ENCODE measurements at regions not wholly inside any gene's neighbourhood (a gene's known extent, or its start where the extent isn't known, plus 50 kb on each side); places are given as distances from the start of the nearest gene placed in this dataset.

- intact Hi-C loops (cut with DNase I) = no loop called here
- no peak for ATAC-seq
- DNase-seq = no peak
These were observed 211.9 kb upstream of the VSTM2A start for GRCh38 chr7:54330216-54330800.

GRCh38 chr7:54331311-54331710 lies 210.9 kb upstream of the VSTM2A start:
- ATAC-seq (no peak), DNase-seq (no peak)
- intact Hi-C loops (cut with DNase I) = no loop called here

DNA sequence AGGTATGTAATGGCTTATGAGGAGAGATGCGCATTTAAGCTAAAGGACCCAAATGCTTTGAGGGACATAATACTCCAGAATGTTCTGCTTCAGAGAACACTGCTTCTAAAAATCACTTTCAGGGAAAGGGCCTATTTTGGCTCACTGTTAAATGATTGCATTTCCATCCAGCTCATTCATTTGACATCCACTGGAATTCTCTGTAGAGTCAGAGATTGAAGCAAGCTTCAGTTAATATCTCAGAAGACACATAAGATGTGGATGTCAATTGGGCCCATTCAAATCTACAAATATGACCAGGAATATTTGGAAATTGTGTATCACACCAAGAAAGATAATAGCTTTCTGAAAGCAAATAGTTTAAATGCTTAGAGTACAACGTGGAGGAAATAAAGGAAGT lies 209.9 kb upstream of the VSTM2A start:
- DNase-seq (no peak), ATAC-seq (no peak)
- intact Hi-C loops (cut with DNase I) = no loop called here

DNA sequence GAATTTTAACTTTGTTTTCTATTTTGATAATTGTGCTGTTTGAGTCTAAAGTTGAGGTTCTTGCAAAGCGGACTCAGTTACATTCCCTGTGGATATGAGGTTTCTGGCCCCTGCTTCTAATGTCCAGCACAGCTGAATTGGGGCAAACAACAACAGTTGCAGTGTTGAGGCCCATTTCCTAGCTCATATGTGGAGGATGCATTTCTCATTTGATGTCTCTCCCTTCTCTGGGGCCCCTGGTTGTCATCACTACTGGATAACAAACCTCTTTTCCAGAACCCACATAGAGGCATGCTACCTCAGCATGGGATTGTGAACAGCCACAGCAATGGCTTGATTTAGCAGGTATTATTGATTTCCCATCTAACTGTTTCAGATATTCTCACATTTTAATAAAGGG lies 208.2 kb upstream of the VSTM2A start:
- intact Hi-C loops (cut with DNase I) = no loop called here
- ATAC-seq (no peak), DNase-seq (no peak)

DNA sequence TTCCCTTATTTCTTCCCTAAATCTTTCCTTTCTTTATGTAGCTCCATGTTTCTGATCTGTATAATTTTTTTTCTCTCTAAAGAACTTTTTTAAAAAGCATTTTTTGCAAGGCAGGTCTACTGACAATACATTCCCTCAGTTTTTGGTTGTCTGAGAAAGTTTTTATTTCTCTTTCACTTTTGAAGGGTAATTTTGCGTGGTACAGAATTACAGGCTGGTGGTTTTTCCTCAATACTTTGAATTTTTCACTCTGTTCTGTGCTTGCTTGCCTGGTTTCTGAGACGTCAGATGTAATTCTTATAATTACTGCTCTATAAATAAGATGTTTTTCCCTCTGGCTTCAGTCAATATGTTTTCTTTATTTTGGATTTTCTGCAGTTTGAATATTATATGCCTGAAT lies 205.4 kb upstream of the VSTM2A start:
- ATAC-seq (no peak), DNase-seq (no peak)
- intact Hi-C loops (cut with DNase I) = no loop called here

GRCh38 chr7:54337466-54337865 lies 204.7 kb upstream of the VSTM2A start:
- intact Hi-C loops (cut with DNase I) = no loop called here
- no peak for ATAC-seq

GRCh38 chr7:54338319-54338718 lies 203.9 kb upstream of the VSTM2A start:
- intact Hi-C loops (cut with DNase I) = no loop called here
- no peak for ATAC-seq
- no peak for DNase-seq

More at GRCh38 chr7:54337466-54337865, 204.7 kb upstream of the VSTM2A start:
- DNase-seq = no peak

DNA sequence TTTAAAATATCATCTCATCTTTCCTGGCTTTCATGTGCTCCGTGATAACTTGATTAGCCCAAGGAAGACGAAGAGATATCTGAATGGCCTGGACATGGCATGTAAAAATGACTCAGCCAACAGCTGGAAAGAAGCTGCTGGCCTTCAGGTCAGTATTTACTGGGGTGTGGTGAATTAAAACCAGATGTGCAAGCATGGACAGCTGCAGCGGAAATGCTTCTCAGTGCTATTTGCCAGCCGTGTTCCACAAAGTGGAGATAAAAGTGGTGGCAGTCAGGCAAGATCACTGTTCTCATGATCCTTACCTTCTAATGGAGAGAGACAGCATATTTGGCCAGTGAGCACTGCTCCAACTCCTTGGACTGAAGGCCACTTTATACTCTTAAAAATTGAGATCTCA lies 203.1 kb upstream of the VSTM2A start:
- DNase-seq (peak; percentile 20), ATAC-seq (peak in 1 of 2 donors; percentile 86)
- intact Hi-C loops (cut with DNase I) = no loop called here

- ATAC-seq (no peak), DNase-seq (no peak)
- intact Hi-C loops (cut with DNase I) = no loop called here
These were observed 199.7 kb upstream of the VSTM2A start for GRCh38 chr7:54342458-54342857.

DNA sequence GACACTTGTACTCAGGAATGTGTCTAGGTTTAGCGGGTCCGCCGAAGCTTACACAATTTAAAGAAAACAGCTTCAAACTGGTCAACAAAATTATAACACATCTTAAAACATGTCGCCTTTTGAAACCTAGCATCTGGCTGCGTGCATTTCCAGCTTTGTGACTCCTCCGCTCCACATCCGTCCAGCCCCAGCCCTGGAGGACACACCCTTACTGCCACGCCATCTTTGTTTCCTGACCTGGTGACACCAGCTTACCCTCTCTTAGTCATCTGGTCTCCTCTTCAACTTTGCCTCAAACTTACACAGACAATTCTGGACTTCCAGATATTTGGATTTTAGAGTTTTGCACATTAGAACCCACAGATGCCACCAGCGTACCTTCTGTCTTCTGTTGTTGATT lies 198.7 kb upstream of the VSTM2A start:
- intact Hi-C loops (cut with DNase I) = no loop called here
- DNase-seq (no peak), ATAC-seq (no peak)

- intact Hi-C loops (cut with DNase I) = no loop called here
- no peak for DNase-seq
- no peak for ATAC-seq
These were observed 196.4 kb upstream of the VSTM2A start for GRCh38 chr7:54345746-54346145.

DNA sequence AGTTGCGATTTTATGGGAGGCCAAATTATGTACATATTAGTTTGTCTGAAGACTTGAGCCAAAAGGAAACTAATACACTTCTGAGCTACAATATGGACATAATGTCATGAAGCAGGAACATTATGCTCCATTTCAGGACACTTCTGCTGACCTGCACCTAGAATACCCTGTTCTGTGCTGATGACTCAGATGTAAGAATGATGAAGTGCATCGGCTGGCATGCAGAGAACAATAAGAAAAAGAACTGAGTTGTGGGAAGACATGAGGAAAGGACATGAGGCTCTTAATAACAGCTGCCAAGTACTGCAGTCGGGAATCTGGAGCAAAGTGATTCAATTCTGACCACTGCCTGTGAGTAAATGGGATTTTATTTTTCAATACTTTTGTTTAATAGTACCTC lies 192.9 kb upstream of the VSTM2A start:
- DNase-seq = no peak
- no peak for ATAC-seq
- intact Hi-C loops (cut with DNase I) = no loop called here

DNA sequence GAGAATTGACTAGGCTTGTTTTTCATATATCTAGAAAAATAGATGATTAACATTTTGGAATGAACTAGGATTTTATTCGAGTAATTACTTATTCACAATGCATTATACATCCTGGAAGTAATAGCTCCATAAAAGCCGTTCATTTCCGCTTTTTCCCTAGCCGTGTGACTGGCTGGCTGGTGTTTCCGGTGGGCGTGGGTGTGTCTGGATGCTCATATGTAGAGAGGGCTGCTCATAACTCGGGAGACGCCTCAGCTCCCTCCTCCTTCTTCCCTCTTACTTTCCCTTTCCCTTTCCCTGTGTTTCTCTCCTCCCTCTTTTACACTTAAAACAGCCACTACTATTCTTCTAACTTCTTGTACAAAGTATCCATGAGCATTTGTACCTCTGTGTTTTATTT lies 187.7 kb upstream of the VSTM2A start:
- intact Hi-C loops (cut with DNase I) = no loop called here
- ATAC-seq (no peak), DNase-seq (no peak)

DNA sequence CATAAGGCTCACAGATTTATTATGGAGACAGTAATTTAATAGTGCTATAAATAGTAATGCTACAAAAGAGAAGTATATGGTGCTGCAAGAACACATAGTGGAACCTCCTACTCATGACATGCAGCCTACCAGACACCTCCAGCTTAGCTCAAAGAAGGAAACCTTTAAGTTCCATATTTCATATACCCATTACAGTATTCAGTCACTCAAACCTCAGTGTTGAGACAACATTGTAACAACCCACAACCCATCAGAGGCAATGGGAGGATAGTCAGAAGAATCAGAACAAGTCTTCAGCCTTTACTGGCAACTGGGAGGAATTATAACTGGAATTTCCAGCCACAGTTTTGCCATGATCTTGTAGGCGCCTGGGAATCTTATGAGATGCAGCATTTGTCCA lies 186.3 kb upstream of the VSTM2A start:
- intact Hi-C loops (cut with DNase I) = no loop called here
- ATAC-seq (no peak), DNase-seq (no peak)

- no peak for DNase-seq
- no peak for ATAC-seq
- intact Hi-C loops (cut with DNase I) = no loop called here
These were observed 181.9 kb upstream of the VSTM2A start for GRCh38 chr7:54360075-54360840.

- ATAC-seq (no peak), DNase-seq (no peak)
- intact Hi-C loops (cut with DNase I) = no loop called here
These were observed 151.6 kb upstream of the VSTM2A start for GRCh38 chr7:54390565-54390964.

DNA sequence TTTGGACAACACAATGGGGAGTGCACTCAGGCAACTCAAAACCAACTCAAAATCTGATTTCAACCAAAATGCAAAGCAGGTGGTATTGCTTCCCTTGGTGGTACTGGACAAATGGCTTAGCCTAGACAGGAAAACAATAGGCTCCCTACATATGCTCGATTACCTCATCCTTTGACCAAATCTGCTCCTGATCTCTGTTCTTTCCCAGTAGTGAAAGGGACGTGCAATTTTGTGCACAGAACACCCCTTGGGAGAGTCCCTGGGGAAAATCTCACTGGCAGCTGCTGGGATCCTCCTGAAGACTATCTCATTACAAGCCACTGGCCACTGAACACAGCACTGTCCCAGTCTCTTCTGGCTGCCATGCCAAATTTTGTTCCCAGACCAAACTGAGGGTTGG lies 149.2 kb upstream of the VSTM2A start:
- no peak for ATAC-seq
- intact Hi-C loops (cut with DNase I) = no loop called here
- no peak for DNase-seq

GRCh38 chr7:54394834-54395233 lies 147.3 kb upstream of the VSTM2A start:
- ATAC-seq = no peak

DNA sequence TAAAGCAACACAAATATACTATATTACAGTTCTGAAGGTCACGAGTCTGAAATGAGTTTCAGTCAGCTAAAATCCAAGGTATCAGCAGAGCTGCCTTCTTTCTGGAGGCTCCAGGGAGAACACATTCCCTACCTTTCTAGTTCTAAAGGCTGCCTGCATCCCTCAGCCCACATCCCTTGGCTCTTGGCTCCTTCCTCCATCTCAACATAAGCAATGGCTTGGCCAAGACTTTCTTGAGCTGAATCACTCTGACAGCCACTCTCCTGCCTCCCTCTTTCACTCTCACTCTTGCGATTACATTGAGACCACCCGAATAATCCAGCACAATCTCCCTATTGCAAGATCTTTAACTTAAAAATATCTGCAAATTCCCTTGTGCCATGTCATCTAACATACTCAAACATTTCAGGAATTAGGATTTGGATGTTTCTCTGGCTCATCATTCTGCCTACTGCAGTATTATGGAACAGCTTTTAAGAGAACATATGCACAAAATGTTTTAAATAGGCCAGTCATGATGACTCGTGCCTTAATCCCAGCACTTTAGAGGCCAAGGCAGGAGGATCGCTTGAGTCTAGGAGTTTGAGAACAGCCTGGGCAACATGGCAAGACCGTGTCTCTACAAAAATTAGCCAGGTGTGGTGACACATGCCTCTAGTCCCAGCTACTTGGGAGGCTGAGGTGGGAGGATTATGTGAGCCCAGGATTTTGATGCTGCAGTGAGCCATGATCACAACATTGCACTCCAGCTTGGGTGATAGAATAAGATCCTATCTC lies 144.2 kb upstream of the VSTM2A start:
- no peak for ATAC-seq
- no peak for DNase-seq
- intact Hi-C loops (cut with DNase I) = no loop called here

More at GRCh38 chr7:54394834-54395233, 147.3 kb upstream of the VSTM2A start:
- intact Hi-C loops (cut with DNase I) = no loop called here
- no peak for DNase-seq

DNA sequence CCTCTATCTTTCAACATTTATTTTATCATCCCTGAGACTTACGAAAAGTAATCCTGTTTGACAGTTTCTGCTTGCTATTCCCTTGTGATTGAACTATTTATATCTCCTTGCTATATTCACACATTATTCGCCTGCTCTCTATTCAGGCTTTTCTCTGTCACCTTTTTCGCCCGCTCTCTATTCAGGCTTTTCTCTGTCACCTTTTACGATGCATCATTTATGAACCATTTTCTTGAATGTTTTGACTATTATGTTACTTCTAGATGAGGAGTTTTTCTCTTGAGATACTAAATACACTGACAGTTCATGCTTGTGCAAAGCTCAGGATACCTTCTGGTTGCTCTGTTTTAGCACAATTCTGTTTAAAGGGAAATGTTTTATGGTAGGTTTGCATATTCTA lies 143.3 kb upstream of the VSTM2A start:
- intact Hi-C loops (cut with DNase I) = no loop called here
- DNase-seq = no peak
- ATAC-seq = no peak

DNA sequence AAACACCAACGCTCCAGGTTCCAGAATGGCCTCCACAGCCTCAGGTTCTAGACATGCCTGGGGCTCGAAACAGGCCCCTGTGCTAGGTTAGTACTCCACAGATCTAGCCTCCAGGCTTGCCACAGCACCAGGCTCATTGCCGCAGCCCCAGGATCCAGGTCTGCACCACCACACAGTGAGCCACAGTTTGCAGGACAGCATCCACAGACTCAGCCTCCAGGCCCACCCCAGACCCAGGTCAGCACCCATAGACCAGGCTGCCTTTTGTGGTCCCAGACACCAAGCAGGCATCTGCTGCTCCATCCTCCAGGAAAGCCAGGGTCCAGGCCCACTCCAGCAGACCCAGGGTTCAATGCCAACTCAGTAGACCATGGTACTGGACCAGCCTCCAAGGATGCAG lies 132.3 kb upstream of the VSTM2A start:
- no peak for ATAC-seq
- intact Hi-C loops (cut with DNase I) = no loop called here
- peak; percentile 10 for DNase-seq

Measured in left cardiac atrium (tissue), 4 donors.